GM19372 (cell line): ENCODE measurements at regions not wholly inside any gene's neighbourhood (a gene's known extent, or its start where the extent isn't known, plus 50 kb on each side); places are given as distances from the start of the nearest gene placed in this dataset.

Source experiments
- ATAC-seq: cut with Tn5 transposase; IDR thresholded peaks from one replicate; pipeline ENCODE4 v1.9.1; 2021; ENCODE audit warnings: mild to moderate bottlenecking, low read depth, moderate library complexity; ENCODE audit not compliant: unreplicated experiment

DNA sequence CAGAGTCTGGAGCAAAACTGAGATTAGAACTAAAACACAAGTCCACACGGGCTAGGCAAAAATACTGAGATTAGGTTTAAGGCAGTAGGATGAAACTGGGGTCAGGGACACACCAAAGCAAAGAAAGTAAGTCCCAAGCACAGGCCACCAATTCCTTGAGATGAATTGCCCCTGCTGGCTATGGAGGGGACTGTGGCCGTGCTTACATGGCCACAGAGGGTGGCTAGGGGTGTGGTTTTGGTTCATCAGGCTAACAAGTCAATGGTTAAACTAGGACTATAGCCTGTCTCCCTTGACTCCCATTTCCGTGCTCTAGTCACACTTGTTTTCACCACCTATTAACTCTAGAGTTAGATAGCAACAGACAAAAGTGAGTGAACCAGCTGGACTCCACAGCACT, 394.8 kb downstream of the PBX1 start:
- no peak for ATAC-seq

DNA sequence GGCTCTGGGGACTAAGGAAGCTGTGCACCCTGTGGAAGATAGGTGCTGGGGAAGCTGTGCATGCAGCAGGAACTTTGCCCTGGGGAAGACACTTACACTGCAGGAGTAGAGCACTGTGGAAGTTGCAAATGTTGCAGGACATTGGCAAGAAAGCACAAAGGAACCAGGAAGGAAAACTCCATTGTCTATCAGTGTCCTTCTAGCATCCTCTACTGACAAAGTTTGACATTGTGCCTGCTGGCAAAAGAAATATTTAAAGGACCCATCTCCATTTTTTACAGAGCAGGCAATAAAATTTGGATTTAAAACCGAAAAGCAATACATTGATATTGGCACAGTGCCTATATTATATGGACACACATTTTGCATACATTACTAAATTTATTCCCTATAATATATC, 394.1 kb downstream of the PBX1 start:
- no peak for ATAC-seq

GRCh38 chr1:164951508-164951907, 392.5 kb downstream of the PBX1 start:
- no peak for ATAC-seq

GRCh38 chr1:164950541-164950986, 391.6 kb downstream of the PBX1 start:
- no peak for ATAC-seq

DNA sequence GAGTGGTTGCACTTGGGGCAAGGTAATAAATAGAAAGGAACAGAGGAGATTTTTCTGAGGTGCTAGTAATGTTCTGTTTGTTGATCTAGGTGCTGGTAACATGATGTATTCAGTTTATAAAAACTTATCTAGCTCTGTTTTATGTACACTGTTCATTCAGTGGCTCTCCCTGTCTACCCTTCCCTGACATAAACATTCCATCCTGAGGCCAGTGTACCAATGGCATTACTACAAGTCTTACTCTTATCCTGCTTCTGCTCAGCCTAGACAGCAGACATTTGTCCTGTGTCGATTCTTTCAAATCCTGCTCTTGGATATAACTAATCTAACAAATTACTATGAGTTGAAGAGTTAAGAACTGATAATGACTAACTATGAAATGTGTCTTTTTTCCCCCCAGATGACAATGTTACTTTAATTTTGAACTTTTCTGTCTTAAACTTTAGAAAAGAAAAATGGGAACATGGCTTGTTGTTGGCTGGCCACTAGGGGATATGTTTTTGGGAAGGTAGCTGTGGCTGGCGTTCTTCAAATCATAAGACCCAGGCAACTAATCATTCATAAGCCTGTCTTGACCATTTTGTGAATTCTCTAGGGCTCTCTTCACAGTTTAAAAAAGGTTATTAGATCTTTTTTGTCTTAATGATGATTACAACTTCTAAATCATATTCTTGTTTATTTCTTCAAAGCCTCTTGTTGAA, 390.9 kb downstream of the PBX1 start:
- no peak for ATAC-seq

- ATAC-seq, result no peak
Measured at GRCh38 chr1:164948101-164948500, 389.1 kb downstream of the PBX1 start.

- ATAC-seq, result no peak
Measured at GRCh38 chr1:164937291-164937690, 378.3 kb downstream of the PBX1 start.

DNA sequence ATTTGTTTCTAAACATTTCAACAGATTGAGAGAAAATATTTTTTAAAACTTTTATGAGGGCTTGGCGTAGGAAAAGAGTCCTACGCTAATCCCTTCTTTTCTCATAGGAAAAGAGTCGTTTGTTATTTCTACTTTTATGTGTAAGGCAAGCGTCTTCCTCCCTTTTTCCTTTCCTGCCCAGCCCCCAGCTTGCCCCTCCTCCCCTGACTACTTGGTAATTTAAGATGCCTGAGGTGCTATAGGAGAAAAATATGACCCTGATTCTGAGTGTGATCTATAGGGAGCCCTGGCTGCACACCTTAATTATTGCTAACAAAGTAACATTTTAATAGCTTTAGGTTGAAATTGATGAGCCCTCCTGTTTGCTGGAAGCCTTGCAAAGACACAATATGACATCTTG, 373.6 kb downstream of the PBX1 start:
- ATAC-seq, result no peak

DNA sequence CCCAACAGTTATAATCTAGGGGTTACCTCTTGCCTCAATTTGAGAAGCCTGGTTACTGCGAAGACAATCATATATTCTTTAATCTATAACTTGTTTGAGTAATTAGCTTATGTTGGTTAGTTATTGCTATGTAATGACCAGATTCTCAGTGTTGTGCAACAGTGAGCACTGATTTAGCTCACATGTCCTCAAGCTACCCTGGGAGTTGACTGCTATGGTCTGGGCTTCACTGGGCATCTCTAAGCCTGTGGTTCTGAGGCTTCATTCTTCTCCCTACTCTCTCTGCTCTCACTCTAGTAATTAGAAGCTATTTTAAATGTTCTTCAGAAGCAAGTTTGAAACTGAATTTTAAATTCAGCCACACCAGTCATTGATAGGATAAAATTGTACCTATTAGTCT, 371.8 kb downstream of the PBX1 start:
- no peak for ATAC-seq

GRCh38 chr1:164930241-164930640, 371.3 kb downstream of the PBX1 start:
- no peak for ATAC-seq

- no peak for ATAC-seq
Measured at GRCh38 chr1:164928232-164928812, 369.3 kb downstream of the PBX1 start.

- no peak for ATAC-seq
Measured at GRCh38 chr1:164926107-164926506, 367.1 kb downstream of the PBX1 start.

DNA sequence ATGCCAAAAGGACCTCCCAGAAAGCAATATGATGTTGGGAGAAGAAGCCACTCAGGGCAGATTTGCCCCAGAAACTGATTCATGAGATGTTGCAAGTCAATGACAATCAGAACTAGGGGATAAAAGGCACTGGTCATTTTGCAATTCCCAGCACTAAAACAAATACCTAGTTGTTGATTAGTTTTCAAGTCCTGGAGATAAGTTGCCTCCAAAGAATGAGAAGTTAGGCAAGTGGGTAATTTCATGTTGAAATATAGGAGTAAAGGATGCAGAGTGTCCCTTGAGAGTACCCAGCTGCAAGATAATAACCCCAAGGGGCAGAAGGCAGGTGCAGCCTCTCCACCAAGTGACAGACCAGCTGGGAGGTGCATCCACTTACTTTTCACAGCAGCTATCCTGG, 363.6 kb downstream of the PBX1 start:
- no peak for ATAC-seq

DNA sequence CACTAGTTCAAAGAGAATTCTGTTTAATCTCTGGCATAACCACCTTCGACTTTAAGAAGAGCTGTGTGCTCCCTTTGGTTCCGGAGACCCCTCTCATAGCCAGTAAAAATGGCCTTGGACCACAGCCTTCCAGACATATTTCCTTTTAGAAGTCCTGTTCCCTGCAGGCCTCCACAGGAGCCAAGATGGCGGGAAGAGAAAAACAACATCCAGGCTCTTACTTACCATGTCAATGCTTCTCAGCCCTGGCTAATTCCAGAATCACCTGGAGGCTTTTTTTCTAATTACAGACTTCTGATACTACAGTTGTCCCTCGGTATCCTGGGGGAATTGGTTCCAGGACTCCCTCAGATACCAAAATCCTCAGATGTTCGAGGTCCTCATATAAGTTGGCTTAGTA, 362.5 kb downstream of the PBX1 start:
- no peak for ATAC-seq

- no peak for ATAC-seq
Measured at GRCh38 chr1:164918140-164918539, 359.2 kb downstream of the PBX1 start.

DNA sequence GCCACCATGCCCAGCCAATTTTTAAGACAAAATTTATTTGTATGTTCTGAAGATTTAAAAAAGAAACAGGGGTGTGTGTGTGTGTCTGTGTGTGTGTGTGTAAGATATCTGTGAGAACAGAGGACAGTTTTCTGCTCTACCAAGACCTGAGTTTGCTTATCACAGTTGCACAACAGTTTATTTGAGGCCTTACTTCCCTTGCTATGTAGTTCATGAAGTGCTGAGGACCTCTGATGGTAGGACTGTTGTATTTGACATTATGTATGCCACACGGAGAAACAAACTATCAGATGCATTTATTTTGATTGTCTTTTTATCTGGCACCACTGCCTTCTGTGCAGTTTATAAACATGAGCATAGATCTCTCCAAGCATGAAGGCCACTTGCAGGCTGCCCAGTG, 355.2 kb downstream of the PBX1 start:
- no peak for ATAC-seq

DNA sequence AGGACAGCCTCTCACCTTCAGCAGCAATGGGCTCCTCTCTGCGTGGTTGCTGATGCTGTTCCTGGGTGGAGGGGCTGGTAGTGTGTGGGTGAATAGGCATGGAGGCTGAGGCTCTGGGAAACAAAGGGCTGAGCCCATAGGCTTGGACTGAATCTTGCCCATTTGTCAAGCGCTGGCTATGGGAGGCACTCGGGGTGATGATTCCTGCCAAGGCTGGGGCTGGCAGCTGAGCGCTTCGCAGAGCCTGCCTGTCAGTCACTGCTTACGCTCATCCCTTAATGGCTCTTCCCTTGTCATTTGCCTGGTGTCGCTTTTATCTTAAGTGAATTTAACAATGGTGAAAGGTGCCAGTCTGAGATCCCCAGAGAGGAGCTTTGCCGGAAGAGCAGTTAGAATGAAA, 353.3 kb downstream of the PBX1 start:
- ATAC-seq, result no peak

- ATAC-seq, result no peak
Measured at GRCh38 chr1:164910671-164911070, 351.7 kb downstream of the PBX1 start.

DNA sequence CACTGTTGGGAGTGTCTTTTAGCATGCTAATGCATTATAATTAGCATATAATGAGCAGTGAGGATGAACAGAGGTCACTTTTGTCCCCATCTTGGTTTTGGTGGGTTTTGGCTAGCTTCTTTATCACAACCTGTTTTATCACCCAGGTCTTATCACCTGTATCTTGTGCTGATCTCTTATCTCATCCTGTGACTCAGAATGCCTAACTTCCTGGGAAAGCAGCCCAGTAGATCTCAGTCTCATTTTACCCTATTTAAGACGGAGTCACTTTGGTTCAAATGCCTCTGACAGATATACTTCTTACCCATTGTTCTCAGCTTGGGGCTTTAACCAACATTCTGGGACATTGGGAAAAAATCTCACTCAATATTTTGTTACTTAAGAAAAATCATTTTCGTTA, 348.7 kb downstream of the PBX1 start:
- ATAC-seq, result no peak

- ATAC-seq, result no peak
Measured at GRCh38 chr1:164905869-164906268, 346.9 kb downstream of the PBX1 start.

DNA sequence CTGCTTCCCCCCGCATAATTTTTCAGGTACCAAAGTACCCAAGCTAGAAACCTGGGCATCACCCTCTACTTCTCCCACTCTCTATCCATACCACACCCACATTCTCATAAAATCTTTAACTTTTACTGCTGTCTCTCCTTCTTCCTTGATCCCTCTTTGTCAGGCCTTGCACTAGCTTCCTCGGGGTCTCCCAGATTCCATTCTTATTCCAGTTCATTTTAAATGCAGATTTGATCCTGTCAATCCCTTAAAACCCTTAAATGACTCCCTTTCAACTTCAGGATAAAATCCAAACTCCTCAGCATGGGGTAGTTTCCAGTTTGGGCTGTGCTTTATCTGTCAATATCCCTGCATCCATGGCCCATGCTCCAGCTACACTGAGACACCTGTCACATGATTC, 343.5 kb downstream of the PBX1 start:
- no peak for ATAC-seq
